Fibroblast of mammary gland (primary cell): ENCODE measurements at regions not wholly inside any gene's neighbourhood (a gene's known extent, or its start where the extent isn't known, plus 50 kb on each side); places are given as distances from the start of the nearest gene placed in this dataset.

Experiments
- DNase-seq: peaks from one replicate; pipeline ENCODE4 v3.0.0-alpha.2; 2010; ENCODE audit warnings: low read depth
- H3K4me3 ChIP-seq: 2 replicates; pipeline ENCODE4 v1.5.1; 2011; ENCODE audit warnings: low read depth, mild to moderate bottlenecking, low read length, moderate library complexity; ENCODE audit not compliant: control insufficient read depth
- CTCF ChIP-seq: conservative IDR thresholded peaks from 2 replicates; pipeline ENCODE4 v1.5.1; 2011; ENCODE audit warnings: low read depth, low read length, inconsistent platforms; ENCODE audit not compliant: control insufficient read depth, insufficient read depth

DNA sequence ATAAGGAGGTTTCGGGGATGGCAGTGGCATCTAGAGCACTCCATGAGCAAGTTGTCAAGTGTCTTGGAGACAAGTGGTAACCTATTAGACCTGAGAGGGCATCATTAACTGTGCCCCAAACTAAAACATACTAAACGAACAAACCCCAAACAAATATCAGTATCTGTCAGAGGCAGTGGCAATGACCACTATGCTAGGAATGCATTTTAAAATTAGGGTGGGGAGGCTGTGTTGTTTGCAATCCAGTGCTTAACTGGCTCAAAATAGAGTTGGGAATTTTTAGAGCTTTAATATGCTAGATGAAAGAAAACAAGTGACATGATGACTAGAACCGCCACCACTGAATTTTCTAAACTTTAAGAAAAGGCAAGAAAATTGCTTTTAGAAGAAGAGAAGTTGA is 51.8 kb upstream of the TPRG1 start:
- TF ChIP-seq CTCF = no peak
- no peak overlapping the region for H3K4me3 ChIP-seq
- DNase-seq = no peak

- H3K4me3 ChIP-seq = no peak overlapping the region
- TF ChIP-seq CTCF = no peak
- no peak for DNase-seq
Measured at GRCh38 chr3:189121092-189121491, 50.7 kb upstream of the TPRG1 start.
